ENCODE measurements at regions not wholly inside any gene's neighbourhood (a gene's known extent, or its start where the extent isn't known, plus 50 kb on each side); places are given as distances from the start of the nearest gene placed in this dataset.

DNA sequence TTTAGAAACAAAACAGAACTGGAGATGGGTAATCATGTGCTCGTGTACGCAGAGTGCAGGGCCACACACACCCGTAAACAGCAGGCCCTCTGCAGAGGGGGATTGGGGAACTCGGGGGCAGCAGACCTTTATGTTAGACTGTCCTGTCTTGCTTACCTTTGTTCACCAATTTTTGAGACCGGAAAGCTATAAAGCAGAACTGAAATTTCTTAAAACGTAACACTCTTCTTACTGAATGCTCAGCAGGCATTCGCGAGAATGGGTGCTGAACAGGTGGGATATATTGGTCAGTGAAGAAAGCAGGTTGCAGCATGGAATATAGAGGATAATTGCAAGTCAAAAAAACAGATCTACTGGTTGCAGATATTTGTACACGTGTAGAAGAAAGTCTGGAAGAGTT lies 211.1 kb downstream of the BMP7 start:
- H3F3A ChIP-seq (ENCODE audit: control insufficient read depth, insufficient read depth) = no peaks in the 10 kb centered on the region
- TF ChIP-seq, protein P1, sequence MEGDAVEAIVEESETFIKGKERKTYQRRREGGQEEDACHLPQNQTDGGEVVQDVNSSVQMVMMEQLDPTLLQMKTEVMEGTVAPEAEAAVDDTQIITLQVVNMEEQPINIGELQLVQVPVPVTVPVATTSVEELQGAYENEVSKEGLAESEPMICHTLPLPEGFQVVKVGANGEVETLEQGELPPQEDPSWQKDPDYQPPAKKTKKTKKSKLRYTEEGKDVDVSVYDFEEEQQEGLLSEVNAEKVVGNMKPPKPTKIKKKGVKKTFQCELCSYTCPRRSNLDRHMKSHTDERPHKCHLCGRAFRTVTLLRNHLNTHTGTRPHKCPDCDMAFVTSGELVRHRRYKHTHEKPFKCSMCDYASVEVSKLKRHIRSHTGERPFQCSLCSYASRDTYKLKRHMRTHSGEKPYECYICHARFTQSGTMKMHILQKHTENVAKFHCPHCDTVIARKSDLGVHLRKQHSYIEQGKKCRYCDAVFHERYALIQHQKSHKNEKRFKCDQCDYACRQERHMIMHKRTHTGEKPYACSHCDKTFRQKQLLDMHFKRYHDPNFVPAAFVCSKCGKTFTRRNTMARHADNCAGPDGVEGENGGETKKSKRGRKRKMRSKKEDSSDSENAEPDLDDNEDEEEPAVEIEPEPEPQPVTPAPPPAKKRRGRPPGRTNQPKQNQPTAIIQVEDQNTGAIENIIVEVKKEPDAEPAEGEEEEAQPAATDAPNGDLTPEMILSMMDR (IDR thresholded peaks at IDR 0.05; ENCODE audit: low read depth, low read length, poor library complexity, severe bottlenecking) = no peak
- no peak for TF ChIP-seq EZH2phosphoT487 (IDR thresholded peaks at IDR 0.05; ENCODE audit: borderline replicate concordance, low read length)
- H3K4me1 ChIP-seq (ENCODE audit: control insufficient read depth, low read length) = no peaks in the 10 kb centered on the region
- H3K9me3 ChIP-seq (ENCODE audit: control insufficient read depth, insufficient read depth, low read length) = no peaks in the 10 kb centered on the region
- H3K9me2 ChIP-seq (replicated peaks; ENCODE audit: control insufficient read depth, low read length) = no peaks in the 10 kb centered on the region
- no peak overlapping the region for H3K4me2 ChIP-seq (ENCODE audit: low read length)
- H3K27me3 ChIP-seq (ENCODE audit: control insufficient read depth, low read length) = peaks cover 52% of the 10 kb centered on the region
- 0 out of 2 replicates have a peak, but pooled peaks cover 2% of the 10 kb centered on the region for H4K20me1 ChIP-seq (ENCODE audit: control insufficient read depth, insufficient read depth, low read depth, low read length)
- H3K79me2 ChIP-seq (ENCODE audit: control insufficient read depth, low read length) = no peaks in the 10 kb centered on the region
- H3K36me3 ChIP-seq (ENCODE audit: control insufficient read depth, low read length) = no peaks in the 10 kb centered on the region
- H3K4me3 ChIP-seq (ENCODE audit: low read length) = no peak overlapping the region
- H3K27ac ChIP-seq (ENCODE audit: low read depth, low read length) = no peak overlapping the region

DNA sequence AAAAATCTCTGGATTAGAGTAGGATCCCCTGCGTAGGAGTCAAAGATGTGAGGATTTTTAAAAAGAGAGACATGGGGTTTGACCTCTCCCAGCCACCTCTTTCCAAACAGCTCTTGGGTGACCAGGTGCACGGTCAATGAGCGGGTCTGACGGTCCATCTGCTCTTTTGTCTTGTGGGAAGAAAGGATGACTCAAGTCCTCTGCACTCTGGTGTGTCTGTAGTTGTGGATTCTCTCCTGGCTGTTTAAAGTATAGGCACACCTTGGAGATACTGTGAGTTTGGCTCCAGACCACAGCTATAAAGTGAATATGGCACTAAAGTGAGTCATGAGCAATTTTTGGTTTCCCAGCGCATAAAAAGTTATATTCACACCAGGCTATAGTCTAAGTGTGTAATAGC lies 209.8 kb downstream of the BMP7 start:
- H3K27ac ChIP-seq (ENCODE audit: low read depth, low read length) = no peak overlapping the region
- no peaks in the 10 kb centered on the region for H3K9me2 ChIP-seq (replicated peaks; ENCODE audit: control insufficient read depth, low read length)
- H3K79me2 ChIP-seq (ENCODE audit: control insufficient read depth, low read length) = no peaks in the 10 kb centered on the region
- H4K20me1 ChIP-seq (ENCODE audit: control insufficient read depth, insufficient read depth, low read depth, low read length) = no peaks in the 10 kb centered on the region
- no peak for TF ChIP-seq EZH2phosphoT487 (IDR thresholded peaks at IDR 0.05; ENCODE audit: borderline replicate concordance, low read length)
- TF ChIP-seq, protein P1 (IDR thresholded peaks at IDR 0.05; ENCODE audit: low read depth, low read length, poor library complexity, severe bottlenecking) = no peak
- no peak overlapping the region for H3K4me2 ChIP-seq (ENCODE audit: low read length)
- no peaks in the 10 kb centered on the region for H3K36me3 ChIP-seq (ENCODE audit: control insufficient read depth, low read length)
- no peaks in the 10 kb centered on the region for H3F3A ChIP-seq (ENCODE audit: control insufficient read depth, insufficient read depth)
- H3K4me1 ChIP-seq (ENCODE audit: control insufficient read depth, low read length) = no peaks in the 10 kb centered on the region
- no peak overlapping the region for H3K4me3 ChIP-seq (ENCODE audit: low read length)
- H3K27me3 ChIP-seq (ENCODE audit: control insufficient read depth, low read length) = peaks cover 60% of the 10 kb centered on the region
- H3K9me3 ChIP-seq (ENCODE audit: control insufficient read depth, insufficient read depth, low read length) = no peaks in the 10 kb centered on the region

- Histone ChIP-seq H3K4me1 (ENCODE audit: control insufficient read depth, low read length) (no peaks in the 10 kb centered on the region), H3K27me3 (ENCODE audit: control insufficient read depth, low read length) (peaks cover 57% of the 10 kb centered on the region), H3K79me2 (ENCODE audit: control insufficient read depth, low read length) (no peaks in the 10 kb centered on the region), H3K27ac (ENCODE audit: low read depth, low read length) (no peak overlapping the region), H3K36me3 (ENCODE audit: control insufficient read depth, low read length) (no peaks in the 10 kb centered on the region), H3K4me2 (ENCODE audit: low read length) (no peak overlapping the region), H3K9me2 (replicated peaks; ENCODE audit: control insufficient read depth, low read length) (no peaks in the 10 kb centered on the region), H4K20me1 (ENCODE audit: control insufficient read depth, insufficient read depth, low read depth, low read length) (no peaks in the 10 kb centered on the region), H3F3A (ENCODE audit: control insufficient read depth, insufficient read depth) (no peaks in the 10 kb centered on the region), H3K4me3 (ENCODE audit: low read length) (no peak overlapping the region), H3K9me3 (ENCODE audit: control insufficient read depth, insufficient read depth, low read length) (no peaks in the 10 kb centered on the region)
- TF ChIP-seq, protein P1 (IDR thresholded peaks at IDR 0.05; ENCODE audit: low read depth, low read length, poor library complexity, severe bottlenecking) = no peak
- no peak for TF ChIP-seq EZH2phosphoT487 (IDR thresholded peaks at IDR 0.05; ENCODE audit: borderline replicate concordance, low read length)
Measured at GRCh38 chr20:57059055-57059596, 207.3 kb downstream of the BMP7 start.
